H9 (cell line): ENCODE measurements at regions not wholly inside any gene's neighbourhood (a gene's known extent, or its start where the extent isn't known, plus 50 kb on each side); places are given as distances from the start of the nearest gene placed in this dataset.

ENCODE experiments used
- DNase-seq: peaks from one replicate; pipeline ENCODE4 v3.0.0-alpha.2; 2017
- H2AFZ ChIP-seq: one replicate; pipeline ENCODE4 v1.6.1; 2013; ENCODE audit warnings: mild to moderate bottlenecking, low read length, control low read depth, moderate library complexity
- H2AK5ac ChIP-seq: 2 replicates; pipeline ENCODE4 v1.6.1; 2013; ENCODE audit warnings: low read length, control low read depth, mixed read lengths; ENCODE audit not compliant: insufficient read length
- H2BK120ac ChIP-seq: one replicate; pipeline ENCODE4 v1.6.1; 2013; ENCODE audit warnings: low read depth, mild to moderate bottlenecking, low read length, control low read depth, inconsistent platforms; ENCODE audit not compliant: poor library complexity, severe bottlenecking
- H2BK12ac ChIP-seq: 2 replicates; pipeline ENCODE4 v1.6.1; 2013; ENCODE audit warnings: low read length, control low read depth, mixed read lengths, low read depth; ENCODE audit not compliant: insufficient read length
- H2BK15ac ChIP-seq: 2 replicates; pipeline ENCODE4 v1.6.1; 2013; ENCODE audit warnings: low read depth, low read length, control low read depth
- H2BK20ac ChIP-seq: one replicate; pipeline ENCODE4 v1.6.1; 2013; ENCODE audit warnings: low read depth, mild to moderate bottlenecking, low read length, control low read depth, inconsistent platforms; ENCODE audit not compliant: poor library complexity, severe bottlenecking
- H2BK5ac ChIP-seq: 2 replicates; pipeline ENCODE4 v1.6.1; 2013; ENCODE audit warnings: low read length, control low read depth, mixed read lengths; ENCODE audit not compliant: insufficient read length
- H3K14ac ChIP-seq: 2 replicates; pipeline ENCODE4 v1.6.1; 2013; ENCODE audit warnings: low read length, control low read depth; ENCODE audit not compliant: insufficient read depth
- H3K18ac ChIP-seq: 2 replicates; pipeline ENCODE4 v1.6.1; 2013; ENCODE audit warnings: low read depth, mild to moderate bottlenecking, mixed read lengths, low read length, control low read depth; ENCODE audit not compliant: insufficient read length
- H3K23ac ChIP-seq: 2 replicates; pipeline ENCODE4 v1.6.1; 2013; ENCODE audit warnings: low read length, control low read depth, mixed read lengths, low read depth; ENCODE audit not compliant: insufficient read length
- H3K23me2 ChIP-seq: 2 replicates; pipeline ENCODE4 v1.6.1; 2013; ENCODE audit warnings: low read depth, mild to moderate bottlenecking, mixed read lengths, low read length, control low read depth; ENCODE audit not compliant: insufficient read length, poor library complexity, severe bottlenecking
- H3K27ac ChIP-seq: 2 replicates; pipeline ENCODE4 v1.5.1; 2013; ENCODE audit warnings: low read length, control low read depth, mixed read lengths, low read depth; ENCODE audit not compliant: insufficient read length
- H3K27me3 ChIP-seq: 2 replicates; pipeline ENCODE4 v1.6.1; 2013; ENCODE audit warnings: low read length, control low read depth, inconsistent platforms; ENCODE audit not compliant: insufficient read depth
- H3K4ac ChIP-seq: 2 replicates; pipeline ENCODE4 v1.6.1; 2013; ENCODE audit warnings: low read depth, mild to moderate bottlenecking, control low read depth, inconsistent platforms, low read length, moderate library complexity
- H3K4me1 ChIP-seq: 2 replicates; pipeline ENCODE4 v1.6.1; 2013; ENCODE audit warnings: low read length, control low read depth, inconsistent platforms; ENCODE audit not compliant: insufficient read depth
- H3K4me2 ChIP-seq: 2 replicates; pipeline ENCODE4 v1.6.1; 2013; ENCODE audit warnings: low read length, control low read depth, mixed read lengths; ENCODE audit not compliant: insufficient read length, insufficient read depth
- H3K56ac ChIP-seq: 2 replicates; pipeline ENCODE4 v1.6.1; 2013; ENCODE audit warnings: low read depth, mild to moderate bottlenecking, mixed read lengths, low read length, control low read depth; ENCODE audit not compliant: insufficient read length
- H3K79me1 ChIP-seq: 2 replicates; pipeline ENCODE4 v1.6.1; 2013; ENCODE audit warnings: low read depth, mild to moderate bottlenecking, moderate library complexity, low read length, control low read depth, inconsistent platforms; ENCODE audit not compliant: insufficient read depth, poor library complexity, severe bottlenecking
- H3K79me2 ChIP-seq: 2 replicates; pipeline ENCODE4 v1.6.1; 2013; ENCODE audit warnings: low read length, control low read depth, inconsistent platforms; ENCODE audit not compliant: insufficient read depth
- H3K9ac ChIP-seq: 2 replicates; pipeline ENCODE4 v1.6.1; 2013; ENCODE audit warnings: low read length, control low read depth, mixed read lengths; ENCODE audit not compliant: insufficient read length; ENCODE audit errors: extremely low read depth
- H3K9me3 ChIP-seq: one replicate; pipeline ENCODE4 v1.6.1; 2013; ENCODE audit warnings: low read depth, low read length, inconsistent platforms; ENCODE audit not compliant: control insufficient read depth
- H3T11ph ChIP-seq: one replicate; pipeline ENCODE4 v1.6.1; 2013; ENCODE audit warnings: mild to moderate bottlenecking, low read length, control low read depth, inconsistent platforms
- H4K20me1 ChIP-seq: one replicate; pipeline ENCODE4 v1.6.1; 2013; ENCODE audit not compliant: control insufficient read depth, insufficient read length, insufficient read depth
- H4K5ac ChIP-seq: 2 replicates; pipeline ENCODE4 v1.6.1; 2013; ENCODE audit warnings: low read depth, mild to moderate bottlenecking, mixed read lengths, low read length, control low read depth; ENCODE audit not compliant: insufficient read length
- H4K8ac ChIP-seq: replicated peaks from 2 replicates; pipeline ENCODE4 v1.6.1; 2013; ENCODE audit warnings: low read length, control low read depth, mixed read lengths, low read depth; ENCODE audit not compliant: insufficient read length
- H4K91ac ChIP-seq: 2 replicates; pipeline ENCODE4 v1.6.1; 2013; ENCODE audit warnings: low read depth, mild to moderate bottlenecking, moderate library complexity, mixed read lengths, low read length, control low read depth; ENCODE audit not compliant: insufficient read length
- H3K27ac Mint-ChIP-seq, 3 experiments: 2 replicates in 2 of 3; 3 replicates in 1 of 3; pipeline ENCODE4 v1.8.0; 2020 to 2021; ENCODE audit warnings: mixed read lengths in 3 of 3, mild to moderate bottlenecking in 1 of 3, moderate library complexity in 1 of 3
- H3K27me3 Mint-ChIP-seq: 2 replicates; pipeline ENCODE4 v1.8.0; 2021; ENCODE audit warnings: low read depth, mild to moderate bottlenecking, moderate library complexity, mixed read lengths
- H3K36me3 Mint-ChIP-seq, 3 experiments: 2 replicates in 2 of 3; 3 replicates in 1 of 3; pipeline ENCODE4 v1.8.0; 2020 to 2021; ENCODE audit warnings: low read depth in 3 of 3, mixed read lengths in 3 of 3; ENCODE audit not compliant: insufficient read depth in 1 of 3
- H3K4me1 Mint-ChIP-seq, 2 experiments: 2 replicates each; pipeline ENCODE4 v1.8.0; 2020; ENCODE audit warnings: mixed read lengths in 2 of 2
- H3K4me3 Mint-ChIP-seq, 2 experiments: 2 replicates in 1 of 2; 3 replicates in 1 of 2; pipeline ENCODE4 v1.8.0; 2020 to 2021; ENCODE audit warnings: mild to moderate bottlenecking in 2 of 2, mixed read lengths in 2 of 2, moderate library complexity in 1 of 2
- H3K9me3 Mint-ChIP-seq, 2 experiments: 2 replicates in 1 of 2; 3 replicates in 1 of 2; pipeline ENCODE4 v1.8.0; 2020; ENCODE audit warnings: mild to moderate bottlenecking in 2 of 2, mixed read lengths in 2 of 2, moderate library complexity in 1 of 2
- CTCF ChIP-seq: fragments of 200-600 bp; sonication (generic); conservative IDR thresholded peaks from 3 replicates; pipeline ENCODE4 v1.8.0; 2021; ENCODE audit warnings: antibody characterized with exemption, mild to moderate bottlenecking

DNA sequence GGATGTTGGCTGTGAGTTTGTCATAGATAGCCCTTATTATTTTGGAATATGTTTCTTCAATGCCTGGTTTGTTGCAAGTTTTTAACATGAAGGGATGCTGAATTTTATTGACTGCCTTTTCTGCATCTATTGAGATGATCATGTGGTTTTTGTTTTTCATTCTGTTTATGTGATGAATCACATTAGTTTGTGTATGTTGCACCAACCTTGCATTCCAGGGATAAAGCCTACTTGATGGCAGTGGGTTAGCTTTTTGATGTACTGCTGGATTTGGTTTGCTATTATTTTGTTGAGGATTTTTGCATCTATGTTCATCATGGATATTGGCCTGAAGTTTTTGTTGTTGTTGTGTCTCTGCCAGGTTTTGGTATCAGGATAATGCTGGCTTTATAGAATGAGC lies 225.6 kb downstream of the PCSK1 start:
- no peak overlapping the region for H3K23ac ChIP-seq

More for the DNA sequence above, 225.6 kb downstream of the PCSK1 start:
- no peak overlapping the region for H2BK12ac ChIP-seq
- Mint-ChIP-seq H3K36me3 (peaks cover 0 to 17% (median 3%) of the 10 kb centered on the region in 3 experiments; a peak in 5 of 7 replicates), H3K27me3 (no peaks in the 10 kb centered on the region), H3K9me3 (peaks cover 20% of the 10 kb centered on the region in 2 experiments), H3K4me3 (no peak overlapping the region), H3K4me1 (no peaks in the 10 kb centered on the region), H3K27ac (no peak overlapping the region)
- no peak overlapping the region for H3K9ac ChIP-seq
- no peak overlapping the region for H2AK5ac ChIP-seq
- no peak overlapping the region for H3K56ac ChIP-seq
- no peak overlapping the region for H3K14ac ChIP-seq
- no peaks in the 10 kb centered on the region for H3K23me2 ChIP-seq
- no peaks in the 10 kb centered on the region for H3K27me3 ChIP-seq
- no peak overlapping the region for H3K18ac ChIP-seq
- H3K79me2 ChIP-seq = no peaks in the 10 kb centered on the region
- no peak overlapping the region for H2BK15ac ChIP-seq
- H3K4me2 ChIP-seq = no peak overlapping the region
- H3K9me3 ChIP-seq = no peaks in the 10 kb centered on the region
- no peak overlapping the region for H2BK120ac ChIP-seq
- no peak for TF ChIP-seq CTCF
- H3K4ac ChIP-seq = no peak overlapping the region
- H3K4me1 ChIP-seq = no peaks in the 10 kb centered on the region
- no peak for DNase-seq
- no peak overlapping the region for H2BK5ac ChIP-seq
- no peak overlapping the region for H4K8ac ChIP-seq
- no peak overlapping the region for H2AFZ ChIP-seq
- H3K79me1 ChIP-seq = no peaks in the 10 kb centered on the region
- H4K20me1 ChIP-seq = no peaks in the 10 kb centered on the region
- no peak overlapping the region for H3T11ph ChIP-seq
- no peak overlapping the region for H2BK20ac ChIP-seq
- H4K5ac ChIP-seq = no peak overlapping the region
- no peak overlapping the region for H3K27ac ChIP-seq
- H4K91ac ChIP-seq = no peak overlapping the region
